ENCODE measurements at regions not wholly inside any gene's neighbourhood (a gene's known extent, or its start where the extent isn't known, plus 50 kb on each side); places are given as distances from the start of the nearest gene placed in this dataset.
"Not testable (repeated sequence)": the region's sequence is repeated elsewhere in the genome, so short reads cannot be mapped to it uniquely, and the experiment has no call there.

DNA sequence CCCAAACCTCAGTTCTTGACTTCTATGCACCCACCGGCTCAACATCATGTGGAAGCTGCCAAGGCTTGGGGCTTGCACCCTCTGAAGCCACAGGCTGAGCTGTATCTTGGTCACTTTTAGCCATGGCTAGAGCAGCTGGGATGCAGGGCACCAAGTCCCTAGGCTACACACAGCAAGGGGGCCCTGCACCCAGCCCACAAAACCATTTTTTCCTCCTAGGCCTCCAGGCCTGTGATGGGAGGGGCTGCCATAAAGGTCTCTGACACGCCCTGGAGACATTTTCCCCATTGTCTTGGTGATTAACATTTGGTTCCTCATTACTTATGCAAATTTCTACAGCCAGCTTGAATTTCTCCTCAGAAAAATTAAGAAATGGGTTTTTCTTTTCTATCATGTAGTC is 485.5 kb upstream of the SYT1 start:
- not testable (repeated sequence) for TF ChIP-seq POLR2A (IDR thresholded peaks at IDR 0.05)
- TF ChIP-seq, protein P1, sequence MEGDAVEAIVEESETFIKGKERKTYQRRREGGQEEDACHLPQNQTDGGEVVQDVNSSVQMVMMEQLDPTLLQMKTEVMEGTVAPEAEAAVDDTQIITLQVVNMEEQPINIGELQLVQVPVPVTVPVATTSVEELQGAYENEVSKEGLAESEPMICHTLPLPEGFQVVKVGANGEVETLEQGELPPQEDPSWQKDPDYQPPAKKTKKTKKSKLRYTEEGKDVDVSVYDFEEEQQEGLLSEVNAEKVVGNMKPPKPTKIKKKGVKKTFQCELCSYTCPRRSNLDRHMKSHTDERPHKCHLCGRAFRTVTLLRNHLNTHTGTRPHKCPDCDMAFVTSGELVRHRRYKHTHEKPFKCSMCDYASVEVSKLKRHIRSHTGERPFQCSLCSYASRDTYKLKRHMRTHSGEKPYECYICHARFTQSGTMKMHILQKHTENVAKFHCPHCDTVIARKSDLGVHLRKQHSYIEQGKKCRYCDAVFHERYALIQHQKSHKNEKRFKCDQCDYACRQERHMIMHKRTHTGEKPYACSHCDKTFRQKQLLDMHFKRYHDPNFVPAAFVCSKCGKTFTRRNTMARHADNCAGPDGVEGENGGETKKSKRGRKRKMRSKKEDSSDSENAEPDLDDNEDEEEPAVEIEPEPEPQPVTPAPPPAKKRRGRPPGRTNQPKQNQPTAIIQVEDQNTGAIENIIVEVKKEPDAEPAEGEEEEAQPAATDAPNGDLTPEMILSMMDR (IDR thresholded peaks at IDR 0.05) = not testable (repeated sequence)
